Fibroblast of villous mesenchyme (primary cell): ENCODE measurements at regions not wholly inside any gene's neighbourhood (a gene's known extent, or its start where the extent isn't known, plus 50 kb on each side); places are given as distances from the start of the nearest gene placed in this dataset.

ENCODE experiments used
- DNase-seq: peaks from one replicate; pipeline ENCODE4 v3.0.0-alpha.2; 2010; ENCODE audit warnings: low read depth
- H3K4me3 ChIP-seq: 2 replicates; pipeline ENCODE4 v1.5.1; 2011; ENCODE audit warnings: low read depth, mild to moderate bottlenecking, low read length
- CTCF ChIP-seq: IDR thresholded peaks from 2 replicates; pipeline ENCODE4 v1.5.1; 2012; ENCODE audit warnings: low read depth, mild to moderate bottlenecking, low read length; ENCODE audit not compliant: insufficient read depth

- TF ChIP-seq CTCF, result no peak
- peak; percentile 7 for DNase-seq
- H3K4me3 ChIP-seq, result no peak overlapping the region
Measured at GRCh38 chr6:92329208-92329847, 1090.0 kb downstream of the EPHA7 start.

GRCh38 chr6:92315312-92315711 lies 1104.0 kb downstream of the EPHA7 start:
- TF ChIP-seq CTCF, result no peak
- DNase-seq, result no peak
- no peak overlapping the region for H3K4me3 ChIP-seq

GRCh38 chr6:92297101-92297500 lies 1122.3 kb downstream of the EPHA7 start:
- no peak overlapping the region for H3K4me3 ChIP-seq
- no peak for TF ChIP-seq CTCF
- DNase-seq, result peak; percentile 9

GRCh38 chr6:92292067-92292466 lies 1127.3 kb downstream of the EPHA7 start:
- no peak overlapping the region for H3K4me3 ChIP-seq
- no peak for TF ChIP-seq CTCF
- DNase-seq, result no peak

GRCh38 chr6:92289831-92290230 lies 1129.5 kb downstream of the EPHA7 start:
- DNase-seq, result no peak
- H3K4me3 ChIP-seq, result no peak overlapping the region
- no peak for TF ChIP-seq CTCF

- DNase-seq, result no peak
- no peak for TF ChIP-seq CTCF
- H3K4me3 ChIP-seq, result no peak overlapping the region
Measured at GRCh38 chr6:92281571-92282076, 1137.7 kb downstream of the EPHA7 start.

GRCh38 chr6:92275150-92275549 lies 1144.2 kb downstream of the EPHA7 start:
- DNase-seq, result no peak
- no peak overlapping the region for H3K4me3 ChIP-seq
- TF ChIP-seq CTCF, result no peak
